ENCODE measurements at regions not wholly inside any gene's neighbourhood (a gene's known extent, or its start where the extent isn't known, plus 50 kb on each side); places are given as distances from the start of the nearest gene placed in this dataset.
"Not testable (repeated sequence)": the region's sequence is repeated elsewhere in the genome, so short reads cannot be mapped to it uniquely, and the experiment has no call there.

- no peak for TF ChIP-seq CTCF (IDR thresholded peaks at IDR 0.05; ENCODE audit: unreplicated experiment)
- H3K9me3 Mint-ChIP-seq (ENCODE audit: low read depth, unreplicated experiment) = no peaks in the 10 kb centered on the region
- BruUV-seq (replicated peaks) = no TSS peak
- peaks cover 44% of the 10 kb centered on the region for H3K4me1 Mint-ChIP-seq (ENCODE audit: low read depth, unreplicated experiment)
- H3K27ac Mint-ChIP-seq (ENCODE audit: unreplicated experiment) = peak overlapping the region; percentile 99
- intact Hi-C loops (cut with micrococcal nuclease; ENCODE audit: unreplicated experiment) = loop anchor here (5.0 kb wide), 1 partner anchor 132 kb away; no protein-coding TSS in a partner anchor
- H3K4me3 Mint-ChIP-seq (ENCODE audit: low read depth, unreplicated experiment) = peak overlapping the region; percentile 63
- CTCF ChIA-PET = interaction anchor here (0.8 to 2.1 kb wide), 2 partner anchors 19 to 137 kb away, joined by 5 to 6 read pairs; no protein-coding TSS in a partner anchor
- DNase-seq = no peak
- no peaks in the 10 kb centered on the region for H3K27me3 Mint-ChIP-seq (ENCODE audit: unreplicated experiment)
- peaks cover 9% of the 10 kb centered on the region for H3K36me3 Mint-ChIP-seq (ENCODE audit: insufficient read depth, unreplicated experiment)
These were observed 138.3 kb upstream of the RFC3 start for GRCh38 chr13:33679658-33680012.

DNA sequence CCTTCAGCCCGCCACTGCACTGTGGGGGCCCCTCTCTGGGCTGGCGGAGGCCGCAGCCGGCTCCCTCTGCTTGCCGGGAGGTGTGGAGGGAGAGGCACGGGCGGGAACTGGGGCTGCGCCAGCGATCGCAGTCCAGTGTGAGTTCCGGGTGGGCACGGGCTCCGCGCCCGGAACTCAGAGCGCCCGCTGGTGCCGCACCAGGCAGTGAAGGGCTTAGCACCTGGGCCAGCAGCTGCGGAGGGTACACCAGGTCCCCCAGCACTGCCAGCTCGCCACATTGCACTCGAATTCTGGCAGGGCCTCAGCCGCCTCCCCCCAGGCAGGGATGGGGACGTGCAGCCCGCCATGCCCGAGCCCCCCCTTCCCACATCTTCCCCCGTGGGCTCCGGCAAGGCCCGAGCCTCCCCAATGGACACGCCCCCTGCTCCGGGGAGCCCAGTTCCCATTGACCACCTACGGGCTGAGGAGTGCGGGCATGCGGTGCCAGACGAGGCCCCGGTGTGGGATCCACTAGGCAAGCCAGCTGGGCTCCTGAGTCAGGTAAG, 135.9 kb upstream of the RFC3 start:
- Mint-ChIP-seq H3K36me3 (ENCODE audit: insufficient read depth, unreplicated experiment) (no peaks in the 10 kb centered on the region), H3K27me3 (ENCODE audit: unreplicated experiment) (no peaks in the 10 kb centered on the region), H3K9me3 (ENCODE audit: low read depth, unreplicated experiment) (no peaks in the 10 kb centered on the region), H3K4me3 (ENCODE audit: low read depth, unreplicated experiment) (no peak overlapping the region), H3K27ac (ENCODE audit: unreplicated experiment) (no peak overlapping the region), H3K4me1 (ENCODE audit: low read depth, unreplicated experiment) (peaks cover 22% of the 10 kb centered on the region)
- CTCF ChIA-PET = no interaction called here
- no TSS peak for BruUV-seq (replicated peaks)
- intact Hi-C loops (cut with micrococcal nuclease; ENCODE audit: unreplicated experiment) = no loop called here
- DNase-seq = no peak
- no peak for TF ChIP-seq CTCF (IDR thresholded peaks at IDR 0.05; ENCODE audit: unreplicated experiment)

DNA sequence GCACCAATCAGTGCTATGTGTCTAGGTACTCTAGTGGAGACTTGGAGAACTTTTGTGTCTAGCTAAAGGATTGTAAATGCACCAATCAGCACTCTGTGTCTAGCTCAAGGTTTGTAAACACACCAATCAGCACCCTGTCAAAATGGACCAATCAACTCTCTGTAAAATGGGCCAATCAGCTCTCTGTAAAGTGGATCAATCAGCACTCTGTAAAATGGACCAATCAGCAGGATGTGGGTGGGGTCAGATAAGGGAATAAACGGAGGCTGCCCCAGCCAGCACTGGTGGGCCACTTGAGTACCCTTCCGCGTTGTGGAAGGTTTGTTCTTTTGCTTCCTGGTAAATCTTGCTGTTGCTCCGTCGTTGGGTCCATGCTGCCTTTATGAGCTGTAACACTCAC, 135.3 kb upstream of the RFC3 start:
- H3K9me3 Mint-ChIP-seq (ENCODE audit: low read depth, unreplicated experiment); H3K36me3 Mint-ChIP-seq (ENCODE audit: insufficient read depth, unreplicated experiment); BruUV-seq (replicated peaks); H3K4me3 Mint-ChIP-seq (ENCODE audit: low read depth, unreplicated experiment); H3K27ac Mint-ChIP-seq (ENCODE audit: unreplicated experiment); H3K27me3 Mint-ChIP-seq (ENCODE audit: unreplicated experiment); intact Hi-C loops (cut with micrococcal nuclease; ENCODE audit: unreplicated experiment); DNase-seq; CTCF ChIA-PET: not testable (repeated sequence)
- H3K4me1 Mint-ChIP-seq (ENCODE audit: low read depth, unreplicated experiment) = peaks cover 16% of the 10 kb centered on the region

DNA sequence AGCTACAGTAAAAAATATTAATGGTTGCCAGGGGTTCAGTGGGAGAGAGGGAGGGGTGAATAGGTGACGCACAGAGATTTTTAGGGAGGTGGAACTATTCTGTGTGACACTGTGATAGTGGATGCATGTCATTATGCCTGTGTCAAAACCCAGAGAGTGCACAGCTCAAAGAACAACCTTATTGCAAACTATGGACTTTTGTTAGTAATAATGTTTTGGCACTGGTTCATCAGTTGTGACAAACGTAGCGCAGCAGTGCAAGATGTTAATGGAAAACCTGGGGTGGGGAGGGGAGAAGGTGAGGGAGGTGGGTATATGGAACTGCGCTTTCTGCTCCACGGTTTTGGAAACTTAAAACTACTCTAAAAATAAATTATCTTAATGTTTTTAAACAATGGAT, 134.6 kb upstream of the RFC3 start:
- CTCF ChIA-PET = no interaction called here
- BruUV-seq (replicated peaks) = no TSS peak
- Mint-ChIP-seq H3K36me3 (ENCODE audit: insufficient read depth, unreplicated experiment) (no peaks in the 10 kb centered on the region), H3K27me3 (ENCODE audit: unreplicated experiment) (no peaks in the 10 kb centered on the region), H3K4me3 (ENCODE audit: low read depth, unreplicated experiment) (no peak overlapping the region), H3K27ac (ENCODE audit: unreplicated experiment) (no peak overlapping the region), H3K9me3 (ENCODE audit: low read depth, unreplicated experiment) (no peaks in the 10 kb centered on the region), H3K4me1 (ENCODE audit: low read depth, unreplicated experiment) (peaks cover 16% of the 10 kb centered on the region)
- intact Hi-C loops (cut with micrococcal nuclease; ENCODE audit: unreplicated experiment) = no loop called here
- DNase-seq = no peak
- TF ChIP-seq CTCF (IDR thresholded peaks at IDR 0.05; ENCODE audit: unreplicated experiment) = no peak

DNA sequence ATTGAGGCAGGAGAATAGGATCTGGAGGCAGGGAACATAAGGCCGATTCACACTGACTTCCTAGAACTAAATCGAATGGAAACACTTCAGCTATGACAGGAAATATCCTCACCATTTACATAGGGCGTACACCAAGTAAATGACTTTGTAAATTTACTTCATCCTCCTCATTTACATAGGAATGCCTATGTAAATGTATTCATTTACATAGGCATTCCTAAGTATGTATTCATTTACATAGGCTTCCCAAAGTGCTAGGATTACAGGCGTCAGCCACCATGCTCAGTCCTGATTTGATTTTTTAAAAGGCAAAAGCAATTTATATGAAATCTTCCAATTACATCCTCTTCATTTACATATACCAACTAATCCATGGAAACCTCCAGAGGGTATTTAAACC, 133.1 kb upstream of the RFC3 start:
- BruUV-seq (replicated peaks) = no TSS peak
- H3K4me3 Mint-ChIP-seq (ENCODE audit: low read depth, unreplicated experiment) = no peak overlapping the region
- no peaks in the 10 kb centered on the region for H3K27me3 Mint-ChIP-seq (ENCODE audit: unreplicated experiment)
- H3K27ac Mint-ChIP-seq (ENCODE audit: unreplicated experiment) = no peak overlapping the region
- H3K9me3 Mint-ChIP-seq (ENCODE audit: low read depth, unreplicated experiment) = no peaks in the 10 kb centered on the region
- H3K4me1 Mint-ChIP-seq (ENCODE audit: low read depth, unreplicated experiment) = peaks cover 1% of the 10 kb centered on the region
- CTCF ChIA-PET = no interaction called here
- no peak for TF ChIP-seq CTCF (IDR thresholded peaks at IDR 0.05; ENCODE audit: unreplicated experiment)
- H3K36me3 Mint-ChIP-seq (ENCODE audit: insufficient read depth, unreplicated experiment) = no peaks in the 10 kb centered on the region
- intact Hi-C loops (cut with micrococcal nuclease; ENCODE audit: unreplicated experiment) = no loop called here
- no peak for DNase-seq

Data from Calu3 (cell line).